Ammon's horn (tissue), 1 donor: ENCODE measurements at regions not wholly inside any gene's neighbourhood (a gene's known extent, or its start where the extent isn't known, plus 50 kb on each side); places are given as distances from the start of the nearest gene placed in this dataset.
"Not testable (repeated sequence)": the region's sequence is repeated elsewhere in the genome, so short reads cannot be mapped to it uniquely, and the experiment has no call there.

Experiments used
- DNase-seq: peaks from one replicate; pipeline ENCODE4 v3.0.0-alpha.2; 2016; ENCODE audit warnings: low spot score

GRCh38 chr5:154702477-154702876, 52.7 kb upstream of the LARP1 start:
- DNase-seq = no peak

DNA sequence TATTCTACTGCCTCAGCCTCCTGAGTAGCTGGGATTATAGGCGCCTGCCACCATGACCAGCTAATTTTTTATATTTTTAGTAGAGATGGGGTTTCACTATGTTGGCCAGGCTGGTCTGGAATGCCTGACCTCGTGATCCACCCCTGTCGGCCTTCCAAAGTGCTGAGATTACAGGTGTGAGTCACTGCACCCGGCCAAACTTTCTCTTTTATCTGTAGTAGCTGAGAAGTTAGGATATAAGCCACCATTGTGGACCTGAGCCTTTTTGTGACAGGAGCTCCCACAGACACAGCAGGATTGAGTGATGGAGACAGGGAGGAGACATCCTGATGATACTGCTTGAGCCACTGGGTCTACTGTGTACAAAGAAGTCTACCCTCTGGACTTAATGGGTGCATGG, 53.5 kb upstream of the LARP1 start:
- DNase-seq = not testable (repeated sequence)

DNA sequence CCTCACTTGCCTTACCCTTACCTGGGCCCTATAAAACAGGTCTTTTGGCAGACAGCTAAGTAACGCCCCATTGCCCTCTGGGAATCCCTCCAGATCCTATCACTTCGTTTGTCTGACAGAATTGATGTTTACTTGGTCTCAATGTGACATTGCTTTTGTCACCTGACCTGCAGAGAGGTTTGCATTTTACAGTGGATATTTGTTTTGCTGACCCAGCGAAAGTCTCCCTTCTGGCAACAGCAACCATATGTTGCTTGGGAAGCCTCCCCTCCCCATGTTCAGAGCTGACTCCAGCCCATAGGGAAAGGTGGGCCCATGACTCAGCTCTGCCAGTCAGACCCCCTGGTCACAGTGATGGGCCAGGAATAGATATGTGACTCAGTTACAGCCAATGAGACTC, 54.0 kb upstream of the LARP1 start:
- no peak for DNase-seq

DNA sequence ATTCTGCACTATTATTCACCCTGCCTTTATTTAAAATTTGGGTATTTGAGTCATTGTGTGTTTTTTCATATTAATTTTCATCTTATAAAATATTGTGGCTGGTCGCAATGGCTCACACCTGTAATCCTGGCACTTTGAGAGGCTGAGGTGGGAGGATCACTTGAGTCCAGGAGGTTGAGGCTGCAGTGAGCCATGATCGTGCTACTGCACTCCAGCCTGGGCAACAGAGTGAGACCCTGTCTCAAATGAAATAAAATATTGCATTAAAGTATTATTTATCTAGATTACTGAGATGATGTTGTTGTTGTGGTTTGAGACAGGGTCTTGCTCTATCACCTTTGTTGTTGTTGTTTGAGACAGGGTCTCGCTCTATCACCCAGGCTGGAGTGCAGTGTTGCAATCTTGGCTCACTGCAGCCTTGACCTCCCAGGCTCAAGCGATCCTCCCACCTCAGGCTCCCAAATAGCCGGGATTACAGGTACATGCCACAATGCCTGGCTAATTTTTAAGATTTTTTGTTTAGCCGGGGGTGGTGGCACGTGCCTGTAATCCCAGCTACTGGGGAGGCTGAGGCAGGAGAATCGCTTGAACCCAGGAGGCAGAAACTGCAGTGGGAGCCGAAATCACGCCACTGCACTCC, 54.8 kb upstream of the LARP1 start:
- DNase-seq = not testable (repeated sequence)

GRCh38 chr5:154698763-154699162, 56.4 kb upstream of the LARP1 start:
- DNase-seq = no peak

- DNase-seq = no peak
Observed at GRCh38 chr5:154697371-154697770, 57.8 kb upstream of the LARP1 start.

DNA sequence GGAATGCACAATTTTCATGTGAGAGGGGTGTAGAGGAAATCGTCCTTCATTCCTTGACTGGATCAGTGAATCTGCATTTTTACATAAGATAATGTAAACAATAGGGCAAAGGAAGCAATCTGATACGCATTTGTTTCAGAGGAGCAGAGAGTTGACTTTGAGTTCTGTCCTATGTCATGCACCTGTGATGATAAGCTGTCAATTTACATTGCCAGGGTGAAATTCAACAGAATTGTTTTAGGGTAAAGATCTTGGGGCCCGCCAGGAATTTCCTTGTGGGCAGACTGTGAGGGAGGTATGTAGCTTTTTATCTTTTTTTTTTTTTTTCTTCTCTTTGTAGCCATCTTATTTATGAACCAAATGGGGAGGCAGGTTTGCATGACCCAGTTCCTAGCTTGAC, 58.3 kb upstream of the LARP1 start:
- no peak for DNase-seq

DNA sequence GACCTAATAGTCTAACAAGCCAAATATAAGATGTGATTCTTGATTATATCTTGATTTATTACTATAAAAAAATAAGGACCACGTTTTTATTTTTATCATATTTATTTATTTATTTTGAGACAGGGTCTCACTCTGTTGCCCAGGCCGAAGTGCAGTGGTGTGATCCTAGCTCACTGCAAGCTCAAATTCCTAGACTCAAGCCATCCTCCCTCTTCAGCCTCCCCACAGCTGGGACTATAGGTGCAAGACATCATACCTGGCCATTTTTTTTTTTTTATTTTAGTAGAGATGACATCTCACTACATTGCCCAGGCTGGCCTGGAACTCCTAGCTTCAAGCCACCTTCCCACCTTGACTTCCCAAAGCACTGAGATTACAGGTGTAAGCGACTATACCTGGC, 61.0 kb upstream of the LARP1 start:
- no peak for DNase-seq

DNA sequence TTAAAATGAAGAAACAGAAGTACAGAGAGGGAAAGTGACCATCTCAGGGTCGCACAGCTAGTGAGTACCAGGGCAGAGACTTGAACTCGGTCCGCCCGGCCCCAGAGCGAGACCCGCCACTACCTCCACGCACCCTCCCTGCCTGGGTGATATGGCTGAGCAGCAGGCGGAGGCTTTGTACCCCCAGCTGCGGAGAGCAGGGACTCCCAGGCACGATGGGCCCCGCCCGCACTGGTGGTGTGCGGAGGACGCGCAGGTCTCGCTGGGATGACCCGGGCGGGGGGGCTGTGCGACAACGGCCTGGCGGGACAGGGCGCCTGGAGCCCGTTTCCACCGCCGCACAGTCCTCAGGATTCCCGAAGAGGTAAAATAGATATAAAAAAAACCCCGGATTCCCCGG, 64.7 kb upstream of the LARP1 start:
- no peak for DNase-seq

DNA sequence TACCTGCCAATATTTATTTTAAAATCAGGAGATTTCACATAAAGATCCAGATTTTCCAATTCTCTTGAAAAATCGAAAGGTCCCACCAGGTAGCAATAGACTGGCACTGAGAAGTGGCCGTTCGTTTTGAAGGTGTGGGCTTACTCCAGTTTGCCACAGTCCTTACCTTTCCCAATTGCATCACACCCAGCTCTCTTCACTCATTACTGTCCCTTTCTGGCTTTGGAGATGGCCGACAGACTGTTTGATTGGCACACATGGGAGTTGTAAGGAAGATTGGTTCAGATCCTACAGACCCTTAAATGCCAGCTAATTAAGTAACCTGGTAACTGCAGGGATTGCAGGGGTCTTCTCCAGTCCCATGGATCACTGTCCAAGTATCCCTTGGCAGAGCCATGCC, 68.7 kb upstream of the LARP1 start:
- no peak for DNase-seq

GRCh38 chr5:154683101-154683880, 71.9 kb upstream of the LARP1 start:
- DNase-seq = no peak

- DNase-seq = no peak
Observed at GRCh38 chr5:154679501-154679900, 75.7 kb upstream of the LARP1 start.

DNA sequence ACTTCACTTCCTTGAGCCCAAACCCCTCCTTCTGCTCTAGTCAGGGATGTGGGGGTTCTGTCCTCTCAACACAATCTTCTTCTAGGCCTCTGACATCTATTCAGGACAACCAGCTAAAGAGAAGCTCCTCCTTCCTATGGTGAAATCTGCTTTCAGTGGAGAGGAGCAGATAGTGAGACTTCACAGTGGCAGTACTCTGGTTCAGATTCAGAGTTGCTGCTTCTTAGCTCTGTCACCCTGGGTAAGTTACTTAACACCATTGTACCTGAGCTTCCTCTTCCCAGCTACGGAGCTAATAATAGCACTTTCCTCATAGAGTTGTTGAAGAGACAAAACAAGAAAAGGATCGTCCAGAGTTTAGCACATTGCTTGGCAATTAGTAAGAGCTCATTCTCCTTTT, 77.3 kb upstream of the LARP1 start:
- DNase-seq = no peak

DNA sequence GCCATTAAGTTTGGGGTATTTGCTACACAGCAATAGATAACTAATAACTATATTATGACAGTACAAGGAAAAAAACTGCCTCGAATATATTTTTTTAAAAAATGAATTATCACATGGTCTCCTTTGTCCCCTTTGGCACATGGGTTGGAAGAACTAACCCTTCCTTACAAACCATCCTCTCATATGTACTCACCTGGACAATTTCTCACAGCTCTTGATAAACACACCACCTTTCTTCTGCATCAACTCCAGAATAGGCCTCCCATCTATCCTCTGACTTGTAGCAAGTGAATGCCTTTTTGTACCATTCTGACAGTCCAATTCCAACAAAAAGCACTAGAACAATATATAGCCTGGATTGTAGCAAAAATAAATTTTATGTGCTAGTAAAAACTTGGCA, 78.7 kb upstream of the LARP1 start:
- DNase-seq = no peak

- DNase-seq = no peak
Observed at GRCh38 chr5:154674029-154674428, 81.1 kb upstream of the LARP1 start.

GRCh38 chr5:154673506-154673905, 81.7 kb upstream of the LARP1 start:
- no peak for DNase-seq

DNA sequence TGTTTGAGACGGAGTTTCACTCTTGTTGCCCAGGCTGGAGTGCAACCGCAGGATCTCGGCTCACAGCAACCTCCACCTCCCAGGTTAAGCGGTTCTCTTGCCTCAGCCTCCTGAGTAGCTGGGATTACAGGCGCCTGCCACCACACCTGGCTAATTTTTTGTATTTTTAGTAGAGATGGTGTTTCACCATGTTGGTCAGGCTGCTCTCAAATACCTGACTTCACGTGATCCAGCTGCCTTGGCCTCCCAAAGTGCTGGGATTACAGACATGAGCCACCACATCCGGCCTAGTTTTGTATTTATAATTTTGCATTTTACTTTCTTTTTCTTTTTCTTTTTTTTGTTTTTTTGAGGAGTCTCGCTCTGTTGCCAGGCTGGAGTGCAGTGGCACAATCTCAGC, 85.3 kb upstream of the LARP1 start:
- not testable (repeated sequence) for DNase-seq

GRCh38 chr5:154669402-154669801, 85.8 kb upstream of the LARP1 start:
- DNase-seq = no peak

GRCh38 chr5:154664869-154665268, 90.3 kb upstream of the LARP1 start:
- DNase-seq = no peak

DNA sequence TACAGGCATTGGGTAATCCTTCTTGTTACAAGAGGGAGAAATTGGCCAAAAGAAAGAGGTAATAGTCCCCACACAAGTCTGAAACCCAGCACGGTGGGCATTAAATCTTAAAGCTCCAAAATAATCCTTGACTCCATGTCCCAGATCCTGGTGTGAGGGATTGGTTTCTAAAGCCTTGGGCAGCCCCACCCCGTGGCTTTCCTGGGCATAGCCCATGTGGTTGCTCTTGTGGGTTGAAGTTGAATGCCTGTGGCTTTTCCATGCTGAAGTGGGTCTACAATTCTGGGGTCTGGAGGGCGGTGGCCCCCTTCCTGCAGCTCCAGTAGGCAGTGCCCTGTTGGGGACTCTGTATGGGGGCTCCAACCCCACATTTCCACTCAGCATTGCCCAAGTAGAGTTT, 91.8 kb upstream of the LARP1 start:
- DNase-seq = no peak

DNA sequence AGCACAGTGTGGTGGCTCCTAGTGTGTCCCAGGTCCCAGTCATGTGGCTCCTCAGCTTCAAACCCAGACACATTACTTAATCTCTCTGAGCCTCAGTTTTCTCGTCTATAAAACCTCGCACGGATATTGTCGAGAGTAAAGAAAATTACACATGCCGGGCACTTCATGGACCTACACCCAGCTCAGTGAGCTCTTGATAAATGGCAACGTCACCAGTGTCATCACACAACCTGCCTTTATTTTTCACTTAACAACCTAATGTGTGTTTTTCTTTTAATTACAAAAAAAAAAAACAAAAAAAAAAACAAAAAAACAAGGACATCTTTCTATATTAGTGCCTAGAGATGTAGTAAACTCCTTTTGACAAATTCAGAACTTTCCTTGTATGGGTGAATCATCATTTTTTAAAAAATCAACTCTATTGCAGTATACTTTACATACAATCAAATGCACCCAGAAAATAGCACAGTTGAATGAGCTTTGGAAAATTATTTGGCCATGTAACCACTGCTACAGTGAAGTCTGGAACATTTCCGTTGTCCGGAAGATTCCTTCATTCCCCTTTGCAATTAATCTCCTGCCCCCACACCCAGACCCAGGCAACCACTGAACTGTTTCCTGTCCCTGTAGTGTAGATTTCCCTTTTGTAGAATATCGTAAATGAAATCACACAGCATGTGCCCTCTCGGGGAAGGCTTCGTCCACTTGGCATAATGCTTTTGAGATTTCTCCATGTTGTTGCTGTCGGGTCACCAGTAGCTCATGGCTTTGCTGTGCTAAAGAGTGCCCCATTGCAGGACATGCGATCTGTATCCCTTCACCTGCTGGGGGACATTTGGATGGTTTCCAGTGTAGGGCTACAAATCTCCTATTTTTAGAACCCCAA, 100.4 kb upstream of the LARP1 start:
- DNase-seq = no peak

GRCh38 chr5:154653764-154654485, 101.3 kb upstream of the LARP1 start:
- DNase-seq = no peak
